ENCODE measurements at regions not wholly inside any gene's neighbourhood (a gene's known extent, or its start where the extent isn't known, plus 50 kb on each side); places are given as distances from the start of the nearest gene placed in this dataset.

GRCh38 chr10:120683454-120683853 is 167.7 kb upstream of the WDR11 start:
- Mint-ChIP-seq H3K4me3 (no peak overlapping the region), H3K4me1 (no peaks in the 10 kb centered on the region)
- CTCF ChIA-PET, result no interaction called here

DNA sequence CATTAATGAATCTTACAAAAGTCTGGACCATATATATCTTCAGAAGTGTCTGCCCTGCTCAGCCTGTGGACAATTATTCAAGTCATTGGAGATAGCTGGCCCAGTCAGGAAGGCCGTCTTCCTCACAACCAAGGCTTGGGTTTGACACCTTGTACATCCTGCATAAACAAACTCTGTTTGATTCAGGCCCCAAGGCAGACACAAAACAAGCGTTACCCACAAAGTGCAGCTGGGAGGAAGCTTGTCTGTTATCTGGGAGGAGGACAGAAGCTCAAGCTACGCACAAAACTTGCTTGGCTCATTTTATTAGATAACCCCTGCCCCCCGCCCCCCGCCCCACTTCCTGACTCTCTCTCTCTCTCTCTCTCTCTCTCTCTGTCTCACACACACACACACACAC is 166.9 kb upstream of the WDR11 start:
- H3K27me3 Mint-ChIP-seq, result no peaks in the 10 kb centered on the region
- no peak overlapping the region for H3K27ac ChIP-seq (ENCODE audit: low read length)
- H3K36me3 ChIP-seq (ENCODE audit: control insufficient read depth in 2 of 2, extremely low read depth in 1 of 2, insufficient read depth in 1 of 2, low read length in 1 of 2), result no peaks in the 10 kb centered on the region
- POLR2A ChIA-PET, result no interaction called here
- H3K27me3 ChIP-seq (replicated peaks in 1 of 2; ENCODE audit: control insufficient read depth in 2 of 2, extremely low read depth in 1 of 2, insufficient read depth in 2 of 2, low read length in 1 of 2), result no peaks in the 10 kb centered on the region
- H3K4me1 Mint-ChIP-seq, result no peaks in the 10 kb centered on the region
- ATAC-seq (replicated peaks in 1 of 4) (no peak), DNase-seq (peak in 13 of 35 experiments; percentile 1 to 45 (median 5))
- peaks cover 0 to 8% of the 10 kb centered on the region in 2 experiments for H3K4me1 ChIP-seq (ENCODE audit: control insufficient read depth in 1 of 2, extremely low read depth in 1 of 2, insufficient read depth in 2 of 2, low read length in 2 of 2)
- H3K9me3 ChIP-seq, result no peaks in the 10 kb centered on the region
- no peak overlapping the region for H3K27ac Mint-ChIP-seq
- H3K36me3 Mint-ChIP-seq, result no peaks in the 10 kb centered on the region
- CTCF ChIA-PET, result no interaction called here
- no peaks in the 10 kb centered on the region for H3K9me3 Mint-ChIP-seq
- no peak overlapping the region for H3K4me3 ChIP-seq (ENCODE audit: control insufficient read depth in 1 of 2, extremely low read depth in 1 of 2, low read length in 1 of 2)
- no CpG with 5 or more reads among the region's 5 CpGs for WGBS (ENCODE audit: insufficient coverage)
- no peak overlapping the region for H3K4me3 Mint-ChIP-seq

More at GRCh38 chr10:120683454-120683853, 167.7 kb upstream of the WDR11 start:
- Mint-ChIP-seq H3K27me3 (no peaks in the 10 kb centered on the region), H3K36me3 (no peaks in the 10 kb centered on the region), H3K9me3 (peaks cover 0 to under 1% (median under 1%) of the 10 kb centered on the region in 3 donors), H3K27ac (no peak overlapping the region)
- POLR2A ChIA-PET, result no interaction called here
- H3K27ac ChIP-seq (ENCODE audit: low read length), result no peak overlapping the region
- no CpG with 5 or more reads among the region's 2 CpGs for WGBS (ENCODE audit: insufficient coverage)
- no peaks in the 10 kb centered on the region for H3K9me3 ChIP-seq
- no peaks in the 10 kb centered on the region for H3K36me3 ChIP-seq (ENCODE audit: control insufficient read depth in 2 of 2, extremely low read depth in 1 of 2, insufficient read depth in 1 of 2, low read length in 1 of 2)
- H3K4me3 ChIP-seq (ENCODE audit: control insufficient read depth in 1 of 2, extremely low read depth in 1 of 2, low read length in 1 of 2), result no peak overlapping the region
- ATAC-seq (replicated peaks in 1 of 4) (no peak), DNase-seq (no peak)
- peaks cover 0 to 8% of the 10 kb centered on the region in 2 experiments for H3K4me1 ChIP-seq (ENCODE audit: control insufficient read depth in 1 of 2, extremely low read depth in 1 of 2, insufficient read depth in 2 of 2, low read length in 2 of 2)
- H3K27me3 ChIP-seq (replicated peaks in 1 of 2; ENCODE audit: control insufficient read depth in 2 of 2, extremely low read depth in 1 of 2, insufficient read depth in 2 of 2, low read length in 1 of 2), result no peaks in the 10 kb centered on the region

DNA sequence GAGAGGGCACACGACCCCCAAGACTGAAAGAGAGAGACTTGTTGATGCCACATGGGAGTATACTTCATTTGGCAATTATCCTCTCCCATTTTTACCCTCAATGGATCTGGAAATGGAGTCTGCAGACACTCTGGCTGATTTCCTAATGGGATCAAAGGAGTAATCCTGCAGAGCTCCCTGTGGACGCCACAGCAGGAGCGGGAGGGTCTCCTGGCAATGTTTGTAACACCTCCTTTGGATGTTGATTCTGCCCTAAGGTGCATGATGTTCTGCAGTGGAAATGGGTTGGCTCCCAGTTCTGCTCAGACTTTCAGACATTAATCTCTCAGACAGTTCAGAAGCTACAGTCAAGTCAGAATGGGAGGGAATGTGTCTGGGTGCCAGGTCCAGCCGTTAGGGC is 166.0 kb upstream of the WDR11 start:
- 71% methylated on average over 1 of the region's 4 CpGs for WGBS (ENCODE audit: insufficient coverage)
- Histone ChIP-seq H3K27me3 (replicated peaks in 1 of 2; ENCODE audit: control insufficient read depth in 2 of 2, extremely low read depth in 1 of 2, insufficient read depth in 2 of 2, low read length in 1 of 2) (no peaks in the 10 kb centered on the region), H3K4me3 (ENCODE audit: control insufficient read depth in 1 of 2, extremely low read depth in 1 of 2, low read length in 1 of 2) (no peak overlapping the region), H3K36me3 (ENCODE audit: control insufficient read depth in 2 of 2, extremely low read depth in 1 of 2, insufficient read depth in 1 of 2, low read length in 1 of 2) (no peaks in the 10 kb centered on the region), H3K27ac (ENCODE audit: low read length) (no peak overlapping the region), H3K4me1 (ENCODE audit: control insufficient read depth in 1 of 2, extremely low read depth in 1 of 2, insufficient read depth in 2 of 2, low read length in 2 of 2) (peaks cover 0 to 12% of the 10 kb centered on the region in 2 experiments), H3K9me3 (no peaks in the 10 kb centered on the region)
- ATAC-seq (replicated peaks in 1 of 4) (no peak), DNase-seq (no peak)
- no peak overlapping the region for H3K4me3 Mint-ChIP-seq
- no peaks in the 10 kb centered on the region for H3K36me3 Mint-ChIP-seq
- H3K9me3 Mint-ChIP-seq, result no peaks in the 10 kb centered on the region
- no peaks in the 10 kb centered on the region for H3K27me3 Mint-ChIP-seq
- POLR2A ChIA-PET, result no interaction called here
- CTCF ChIA-PET, result no interaction called here
- H3K4me1 Mint-ChIP-seq, result no peaks in the 10 kb centered on the region
- H3K27ac Mint-ChIP-seq, result no peak overlapping the region

- H3K4me3 Mint-ChIP-seq, result no peak overlapping the region
- H3K27me3 Mint-ChIP-seq, result no peaks in the 10 kb centered on the region
- Histone ChIP-seq H3K27ac (ENCODE audit: low read length) (no peak overlapping the region), H3K27me3 (replicated peaks in 1 of 2; ENCODE audit: control insufficient read depth in 2 of 2, extremely low read depth in 1 of 2, insufficient read depth in 2 of 2, low read length in 1 of 2) (no peaks in the 10 kb centered on the region), H3K4me1 (ENCODE audit: control insufficient read depth in 1 of 2, extremely low read depth in 1 of 2, insufficient read depth in 2 of 2, low read length in 2 of 2) (peaks cover 0 to 20% of the 10 kb centered on the region in 2 experiments), H3K36me3 (ENCODE audit: control insufficient read depth in 2 of 2, extremely low read depth in 1 of 2, insufficient read depth in 1 of 2, low read length in 1 of 2) (no peaks in the 10 kb centered on the region), H3K9me3 (no peaks in the 10 kb centered on the region), H3K4me3 (ENCODE audit: control insufficient read depth in 1 of 2, extremely low read depth in 1 of 2, low read length in 1 of 2) (no peak overlapping the region)
- no peak for DNase-seq
- peaks cover 2 to 8% (median 4%) of the 10 kb centered on the region in 3 donors for H3K9me3 Mint-ChIP-seq
- no peak for ATAC-seq (replicated peaks in 1 of 4)
- 71% methylated on average over 1 of the region's 1 CpG for WGBS (ENCODE audit: insufficient coverage)
- POLR2A ChIA-PET, result no interaction called here
- H3K36me3 Mint-ChIP-seq, result no peaks in the 10 kb centered on the region
- H3K27ac Mint-ChIP-seq, result no peak overlapping the region
- H3K4me1 Mint-ChIP-seq, result peaks cover 0 to 6% (median 4%) of the 10 kb centered on the region in 3 donors
- CTCF ChIA-PET, result interaction anchor here in 1 of 2 donors (0.5 kb wide), 1 partner anchor 1584 kb away, joined by 3 read pairs; no protein-coding TSS in a partner anchor
These were observed 162.2 kb upstream of the WDR11 start for GRCh38 chr10:120688928-120689327.

- Mint-ChIP-seq H3K9me3 (peaks cover 4 to 16% (median 8%) of the 10 kb centered on the region in 3 donors), H3K27me3 (no peaks in the 10 kb centered on the region), H3K4me1 (peaks cover 0 to 6% (median 4%) of the 10 kb centered on the region in 3 donors), H3K27ac (no peak overlapping the region), H3K4me3 (no peak overlapping the region), H3K36me3 (no peaks in the 10 kb centered on the region)
- no peak for ATAC-seq (replicated peaks in 1 of 4)
- Histone ChIP-seq H3K36me3 (ENCODE audit: control insufficient read depth in 2 of 2, extremely low read depth in 1 of 2, insufficient read depth in 1 of 2, low read length in 1 of 2) (no peaks in the 10 kb centered on the region), H3K27ac (ENCODE audit: low read length) (no peak overlapping the region), H3K4me3 (ENCODE audit: control insufficient read depth in 1 of 2, extremely low read depth in 1 of 2, low read length in 1 of 2) (no peak overlapping the region), H3K4me1 (ENCODE audit: control insufficient read depth in 1 of 2, extremely low read depth in 1 of 2, insufficient read depth in 2 of 2, low read length in 2 of 2) (peaks cover 0 to 17% of the 10 kb centered on the region in 2 experiments), H3K27me3 (replicated peaks in 1 of 2; ENCODE audit: control insufficient read depth in 2 of 2, extremely low read depth in 1 of 2, insufficient read depth in 2 of 2, low read length in 1 of 2) (no peaks in the 10 kb centered on the region), H3K9me3 (no peaks in the 10 kb centered on the region)
- CTCF ChIA-PET, result no interaction called here
- POLR2A ChIA-PET, result no interaction called here
- DNase-seq, result no peak
- no CpG with 5 or more reads among the region's 2 CpGs for WGBS (ENCODE audit: insufficient coverage)
These were observed 161.2 kb upstream of the WDR11 start for GRCh38 chr10:120689777-120690529.

- Mint-ChIP-seq H3K27me3 (no peaks in the 10 kb centered on the region), H3K4me3 (no peak overlapping the region), H3K4me1 (peaks cover 0 to 6% (median 4%) of the 10 kb centered on the region in 3 donors), H3K9me3 (peaks cover 10 to 30% (median 12%) of the 10 kb centered on the region in 3 donors), H3K36me3 (no peaks in the 10 kb centered on the region), H3K27ac (no peak overlapping the region)
- no CpG with 5 or more reads among the region's 3 CpGs for WGBS (ENCODE audit: insufficient coverage)
- Histone ChIP-seq H3K27ac (ENCODE audit: low read length) (no peak overlapping the region), H3K36me3 (ENCODE audit: control insufficient read depth in 2 of 2, extremely low read depth in 1 of 2, insufficient read depth in 1 of 2, low read length in 1 of 2) (no peaks in the 10 kb centered on the region), H3K4me3 (ENCODE audit: control insufficient read depth in 1 of 2, extremely low read depth in 1 of 2, low read length in 1 of 2) (no peak overlapping the region), H3K27me3 (replicated peaks in 1 of 2; ENCODE audit: control insufficient read depth in 2 of 2, extremely low read depth in 1 of 2, insufficient read depth in 2 of 2, low read length in 1 of 2) (no peaks in the 10 kb centered on the region), H3K9me3 (no peaks in the 10 kb centered on the region), H3K4me1 (ENCODE audit: control insufficient read depth in 1 of 2, extremely low read depth in 1 of 2, insufficient read depth in 2 of 2, low read length in 2 of 2) (peaks cover 0 to 13% of the 10 kb centered on the region in 2 experiments)
- ATAC-seq (replicated peaks in 1 of 4), result no peak
- POLR2A ChIA-PET, result no interaction called here
- CTCF ChIA-PET, result no interaction called here
- no peak for DNase-seq
These were observed 159.5 kb upstream of the WDR11 start for GRCh38 chr10:120691625-120692024.
